ENCODE measurements at regions not wholly inside any gene's neighbourhood (a gene's known extent, or its start where the extent isn't known, plus 50 kb on each side); places are given as distances from the start of the nearest gene placed in this dataset.

- no peak for TF ChIP-seq GATA2 (IDR thresholded peaks at IDR 0.05; ENCODE audit: low read depth, low read length)
- no peak for TF ChIP-seq GATA3 (IDR thresholded peaks at IDR 0.05; ENCODE audit: low read depth, low read length)
Observed at GRCh38 chr2:239648607-239649006, 247.8 kb upstream of the HDAC4 start.

Measured in SH-SY5Y (cell line).